Fibroblast of the aortic adventitia (primary cell): ENCODE measurements at regions not wholly inside any gene's neighbourhood (a gene's known extent, or its start where the extent isn't known, plus 50 kb on each side); places are given as distances from the start of the nearest gene placed in this dataset.

Experiments used
- DNase-seq: peaks from one replicate; pipeline ENCODE4 v3.0.0-alpha.2; 2010; ENCODE audit warnings: low read depth
- H3K4me3 ChIP-seq: 2 replicates; pipeline ENCODE4 v1.5.1; 2011; ENCODE audit warnings: low read depth, mild to moderate bottlenecking, control low read depth, low read length, moderate library complexity
- CTCF ChIP-seq: IDR thresholded peaks from 2 replicates; pipeline ENCODE4 v1.5.1; 2011; ENCODE audit warnings: mild to moderate bottlenecking, low read length, control low read depth, inconsistent platforms; ENCODE audit not compliant: insufficient read depth

DNA sequence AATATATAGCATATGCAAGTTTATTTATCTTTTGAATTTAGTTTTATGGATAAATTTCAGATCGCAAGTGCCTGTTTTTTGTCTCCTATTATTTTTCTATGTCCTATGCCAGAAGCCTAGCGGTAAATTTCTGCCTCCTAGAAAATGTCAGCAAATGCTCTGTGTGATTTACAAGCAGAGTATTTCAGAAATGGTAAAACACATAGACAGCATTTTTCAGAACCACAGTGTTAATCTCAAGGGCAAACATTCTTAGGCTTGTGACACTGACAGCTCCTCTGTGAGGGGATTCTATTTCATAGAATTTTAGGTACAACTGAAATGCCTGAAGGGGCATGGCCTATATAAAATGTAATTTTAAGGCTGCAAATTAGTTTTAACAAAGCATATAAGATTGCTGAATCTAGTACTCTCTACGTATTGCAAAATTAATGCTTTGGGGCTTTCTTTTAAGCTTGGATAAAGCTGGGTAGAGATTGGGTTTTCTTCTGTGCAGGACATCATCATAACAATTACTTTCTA lies 89.9 kb upstream of the PTCHD4 start:
- H3K4me3 ChIP-seq, result no peak overlapping the region
- no peak for TF ChIP-seq CTCF
- DNase-seq, result no peak

- no peak overlapping the region for H3K4me3 ChIP-seq
- DNase-seq, result no peak
- TF ChIP-seq CTCF, result no peak
These were observed 88.5 kb upstream of the PTCHD4 start for GRCh38 chr6:48199499-48199898.

- TF ChIP-seq CTCF, result no peak
- no peak for DNase-seq
- no peak overlapping the region for H3K4me3 ChIP-seq
These were observed 86.9 kb upstream of the PTCHD4 start for GRCh38 chr6:48197941-48198340.

DNA sequence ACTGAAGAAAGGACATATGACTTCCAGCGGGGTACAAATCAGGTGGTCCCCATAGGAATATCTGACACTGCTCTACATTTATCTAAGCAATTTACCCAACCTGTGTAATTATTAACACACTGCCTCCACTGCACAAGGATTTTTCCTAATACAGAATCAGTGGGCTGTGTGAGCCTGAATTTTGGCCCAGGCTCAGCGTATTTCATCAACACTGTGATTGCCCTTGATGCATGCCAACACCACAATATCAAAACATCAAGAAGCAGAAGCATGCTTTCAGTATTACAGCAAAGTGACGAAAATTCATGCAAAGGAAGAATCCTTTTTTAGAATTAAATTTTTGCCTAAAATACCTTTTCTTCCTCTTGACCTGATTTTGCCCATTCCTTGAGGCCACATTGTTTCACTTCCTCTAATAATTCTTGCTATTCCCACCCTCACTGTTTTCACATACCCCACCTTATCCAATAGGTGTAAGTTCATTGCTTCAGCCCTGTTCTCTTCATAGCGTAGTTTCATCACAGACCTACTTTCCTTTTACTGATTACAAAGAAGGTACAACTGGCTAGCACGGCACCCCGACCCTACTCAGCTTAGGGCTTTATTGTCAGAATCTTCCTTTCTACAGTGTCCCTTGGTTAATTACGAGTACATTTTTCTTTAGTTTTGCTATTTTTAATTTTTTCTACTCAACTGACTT lies 83.7 kb upstream of the PTCHD4 start:
- DNase-seq, result peak; percentile 15
- no peak for TF ChIP-seq CTCF
- H3K4me3 ChIP-seq, result no peak overlapping the region

GRCh38 chr6:48188158-48188557 lies 77.2 kb upstream of the PTCHD4 start:
- no peak overlapping the region for H3K4me3 ChIP-seq
- DNase-seq, result no peak
- no peak for TF ChIP-seq CTCF

- DNase-seq, result no peak
- no peak overlapping the region for H3K4me3 ChIP-seq
- no peak for TF ChIP-seq CTCF
These were observed 75.7 kb upstream of the PTCHD4 start for GRCh38 chr6:48186746-48187145.

- no peak for TF ChIP-seq CTCF
- H3K4me3 ChIP-seq, result no peak overlapping the region
- DNase-seq, result peak; percentile 30
These were observed 73.7 kb upstream of the PTCHD4 start for GRCh38 chr6:48184648-48185047.
